NB4 (cell line): ENCODE measurements at regions not wholly inside any gene's neighbourhood (a gene's known extent, or its start where the extent isn't known, plus 50 kb on each side); places are given as distances from the start of the nearest gene placed in this dataset.
"Not testable (repeated sequence)": the region's sequence is repeated elsewhere in the genome, so short reads cannot be mapped to it uniquely, and the experiment has no call there.

Experiments
- DNase-seq: peaks from one replicate; pipeline ENCODE4 v3.0.0; 2010; ENCODE audit warnings: low read depth
- H3K4me3 ChIP-seq: one replicate; pipeline ENCODE4 v1.5.1; 2011; ENCODE audit warnings: mild to moderate bottlenecking, low read depth, low read length, moderate library complexity
- MYC ChIP-seq: IDR thresholded peaks from 2 replicates; pipeline ENCODE4 v1.6.1; 2011; ENCODE audit warnings: low read depth, low read length
- POLR2A ChIP-seq: IDR thresholded peaks from 2 replicates; pipeline ENCODE4 v1.6.1; 2011; ENCODE audit warnings: mild to moderate bottlenecking; ENCODE audit not compliant: insufficient read length; ENCODE audit errors: extremely low read depth
- TF ChIP-seq, protein P1 (sequence below): IDR thresholded peaks from one replicate; pipeline ENCODE4 v1.5.1; 2012; ENCODE audit warnings: low read depth, low read length
- TF ChIP-seq, protein P2 (sequence below): IDR thresholded peaks from 2 replicates; pipeline ENCODE4 v1.6.1; 2011; ENCODE audit warnings: low read depth, low read length

DNA sequence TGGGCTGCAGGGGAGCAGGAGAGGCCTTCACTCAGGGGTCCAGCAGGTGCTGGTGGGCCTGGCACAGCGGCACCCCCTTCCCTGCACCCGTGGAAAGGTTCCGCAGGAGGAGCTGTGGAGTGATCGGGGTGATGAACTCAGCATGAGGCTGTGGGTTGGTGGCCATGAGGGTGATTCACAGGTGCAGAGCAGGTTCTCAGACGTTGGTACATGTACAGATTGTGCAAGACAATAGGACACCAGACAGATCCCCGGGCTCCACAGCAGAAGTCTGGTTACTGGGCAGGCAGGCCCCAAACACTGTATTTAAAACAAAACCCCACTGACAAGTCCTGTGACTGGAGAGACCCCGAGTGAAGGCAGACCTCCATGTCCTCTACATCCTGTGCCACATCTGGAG, 151.6 kb upstream of the CDH4 start:
- no peak overlapping the region for H3K4me3 ChIP-seq
- TF ChIP-seq MYC (no peak), POLR2A (no peak)
- TF ChIP-seq, protein P1, sequence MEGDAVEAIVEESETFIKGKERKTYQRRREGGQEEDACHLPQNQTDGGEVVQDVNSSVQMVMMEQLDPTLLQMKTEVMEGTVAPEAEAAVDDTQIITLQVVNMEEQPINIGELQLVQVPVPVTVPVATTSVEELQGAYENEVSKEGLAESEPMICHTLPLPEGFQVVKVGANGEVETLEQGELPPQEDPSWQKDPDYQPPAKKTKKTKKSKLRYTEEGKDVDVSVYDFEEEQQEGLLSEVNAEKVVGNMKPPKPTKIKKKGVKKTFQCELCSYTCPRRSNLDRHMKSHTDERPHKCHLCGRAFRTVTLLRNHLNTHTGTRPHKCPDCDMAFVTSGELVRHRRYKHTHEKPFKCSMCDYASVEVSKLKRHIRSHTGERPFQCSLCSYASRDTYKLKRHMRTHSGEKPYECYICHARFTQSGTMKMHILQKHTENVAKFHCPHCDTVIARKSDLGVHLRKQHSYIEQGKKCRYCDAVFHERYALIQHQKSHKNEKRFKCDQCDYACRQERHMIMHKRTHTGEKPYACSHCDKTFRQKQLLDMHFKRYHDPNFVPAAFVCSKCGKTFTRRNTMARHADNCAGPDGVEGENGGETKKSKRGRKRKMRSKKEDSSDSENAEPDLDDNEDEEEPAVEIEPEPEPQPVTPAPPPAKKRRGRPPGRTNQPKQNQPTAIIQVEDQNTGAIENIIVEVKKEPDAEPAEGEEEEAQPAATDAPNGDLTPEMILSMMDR = no peak
- TF ChIP-seq, protein P2, sequence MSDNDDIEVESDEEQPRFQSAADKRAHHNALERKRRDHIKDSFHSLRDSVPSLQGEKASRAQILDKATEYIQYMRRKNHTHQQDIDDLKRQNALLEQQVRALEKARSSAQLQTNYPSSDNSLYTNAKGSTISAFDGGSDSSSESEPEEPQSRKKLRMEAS = no peak
- DNase-seq = peak; percentile 9

DNA sequence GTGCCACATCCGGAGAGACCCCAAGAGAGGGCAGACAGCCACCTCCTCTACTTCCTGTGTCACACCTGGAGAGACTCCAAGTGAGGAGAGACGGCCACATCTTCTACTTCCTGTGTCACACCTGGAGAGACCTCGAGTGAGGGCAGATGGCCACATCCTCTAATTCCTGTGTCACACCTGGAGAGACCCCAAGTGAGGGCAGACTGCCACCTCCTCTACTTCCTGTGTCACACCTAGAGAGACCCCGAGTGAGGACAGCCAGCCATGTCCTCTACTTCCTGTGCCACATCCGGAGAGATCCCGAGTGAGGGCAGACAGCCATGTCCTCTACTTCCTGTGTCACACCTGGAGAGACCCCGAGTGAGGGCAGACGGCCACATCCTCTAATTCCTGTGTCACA, 150.7 kb upstream of the CDH4 start:
- not testable (repeated sequence) for H3K4me3 ChIP-seq, DNase-seq

DNA sequence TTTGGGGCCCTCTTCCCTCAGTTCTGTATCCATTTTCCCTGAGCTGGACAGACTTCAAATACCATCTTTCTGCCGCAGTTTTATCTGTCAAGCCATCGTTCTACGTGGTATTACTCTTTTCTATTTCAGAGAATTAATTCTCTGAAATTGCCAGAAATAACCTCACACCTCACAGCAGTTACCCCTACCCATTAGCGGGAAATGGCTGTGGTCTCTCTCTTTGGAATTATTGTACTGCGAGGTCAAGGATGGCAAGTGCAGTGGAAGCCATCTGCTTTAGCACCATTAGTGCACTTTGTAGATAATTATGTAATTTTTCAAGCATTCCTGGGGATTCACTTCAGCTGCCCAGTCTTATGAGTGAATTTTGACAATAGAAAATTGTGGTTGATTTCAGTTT, 147.8 kb upstream of the CDH4 start:
- no peak for TF ChIP-seq POLR2A
- TF ChIP-seq, protein P1 = no peak
- TF ChIP-seq, protein P2 = no peak
- TF ChIP-seq MYC = no peak
- DNase-seq = no peak
- H3K4me3 ChIP-seq = no peak overlapping the region

DNA sequence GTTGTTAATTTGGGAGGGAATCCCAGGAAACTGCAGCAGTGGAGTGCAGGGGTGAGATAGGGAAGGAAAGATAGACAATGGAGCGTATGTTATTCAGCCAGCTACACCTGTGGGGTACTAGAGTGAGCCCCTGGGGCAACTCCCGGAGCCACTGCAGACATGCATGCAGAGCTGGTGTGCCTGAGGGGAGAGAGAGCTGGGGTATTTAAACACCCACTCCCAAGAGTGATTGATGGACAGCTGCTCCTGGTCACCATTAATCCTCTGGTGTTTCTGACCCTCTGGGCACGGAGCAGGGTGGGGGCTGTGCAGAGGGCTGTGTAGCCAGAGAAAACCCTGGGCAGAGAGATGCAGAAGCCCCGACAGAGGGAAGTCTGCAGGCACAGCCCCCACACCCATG, 146.7 kb upstream of the CDH4 start:
- DNase-seq = no peak
- TF ChIP-seq POLR2A = no peak
- TF ChIP-seq MYC = no peak
- TF ChIP-seq, protein P1 = no peak
- TF ChIP-seq, protein P2 = no peak

DNA sequence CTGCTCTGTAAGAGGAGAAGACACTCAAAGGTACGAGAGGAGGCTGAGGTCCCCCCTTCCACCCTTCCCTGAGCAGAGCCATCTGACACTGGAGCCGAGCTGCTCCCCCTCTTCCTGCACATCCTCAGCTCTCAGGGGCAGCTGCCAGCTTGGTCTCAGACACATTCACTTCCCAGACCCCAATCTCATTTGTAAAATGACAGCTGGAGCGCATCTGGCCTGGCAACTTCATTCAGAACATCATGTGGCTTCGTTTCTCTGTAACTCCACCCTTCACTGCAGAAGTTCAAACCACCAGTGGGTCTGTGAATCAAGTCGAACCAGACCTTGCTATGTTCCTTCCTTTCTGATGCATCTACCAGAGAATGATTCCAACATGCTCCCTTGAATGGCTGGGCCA, 145.6 kb upstream of the CDH4 start:
- no peak for TF ChIP-seq POLR2A
- TF ChIP-seq, protein P1 = no peak
- TF ChIP-seq MYC = no peak
- TF ChIP-seq, protein P2 = no peak
- no peak overlapping the region for H3K4me3 ChIP-seq
- no peak for DNase-seq

More for the DNA sequence above, 146.7 kb upstream of the CDH4 start:
- H3K4me3 ChIP-seq = no peak overlapping the region

DNA sequence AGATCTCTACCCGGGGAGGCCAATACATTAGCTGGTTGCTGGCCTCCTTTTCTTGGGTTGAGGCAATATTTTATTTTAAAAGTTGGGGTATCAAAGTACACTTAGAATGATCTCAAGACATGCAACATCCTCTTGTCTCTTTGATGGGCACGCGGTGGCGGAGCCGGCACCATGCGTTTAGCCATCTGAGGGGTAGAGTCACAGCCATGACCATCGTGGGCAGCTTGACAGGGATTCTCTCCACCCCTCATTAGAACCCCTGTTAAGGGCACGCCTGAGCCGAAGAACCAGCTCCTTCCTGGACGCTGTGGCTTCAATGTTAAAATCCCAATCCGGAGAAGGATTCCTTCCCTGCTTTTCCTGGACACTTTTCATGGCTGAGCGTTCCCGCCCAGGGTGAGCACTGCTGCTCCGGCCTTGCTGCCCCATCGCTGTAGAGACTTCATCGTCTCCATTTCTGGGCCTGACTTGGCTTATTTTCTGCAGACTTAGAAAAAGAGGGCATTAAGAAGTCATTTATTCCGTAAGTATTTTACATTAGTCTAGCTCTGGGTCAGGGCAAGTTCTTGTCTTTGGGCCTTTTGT, 142.7 kb upstream of the CDH4 start:
- H3K4me3 ChIP-seq = no peak overlapping the region
- no peak for TF ChIP-seq POLR2A
- no peak for TF ChIP-seq MYC
- TF ChIP-seq, protein P2 = no peak
- TF ChIP-seq, protein P1 = no peak
- no peak for DNase-seq
